H9 (cell line): ENCODE measurements at regions not wholly inside any gene's neighbourhood (a gene's known extent, or its start where the extent isn't known, plus 50 kb on each side); places are given as distances from the start of the nearest gene placed in this dataset.

Experiments used
- DNase-seq: peaks from one replicate; pipeline ENCODE4 v3.0.0-alpha.2; 2017
- H2AFZ ChIP-seq: one replicate; pipeline ENCODE4 v1.6.1; 2013; ENCODE audit warnings: mild to moderate bottlenecking, low read length, control low read depth, moderate library complexity
- H2AK5ac ChIP-seq: 2 replicates; pipeline ENCODE4 v1.6.1; 2013; ENCODE audit warnings: low read length, control low read depth, mixed read lengths; ENCODE audit not compliant: insufficient read length
- H2BK120ac ChIP-seq: one replicate; pipeline ENCODE4 v1.6.1; 2013; ENCODE audit warnings: low read depth, mild to moderate bottlenecking, low read length, control low read depth, inconsistent platforms; ENCODE audit not compliant: poor library complexity, severe bottlenecking
- H2BK12ac ChIP-seq: 2 replicates; pipeline ENCODE4 v1.6.1; 2013; ENCODE audit warnings: low read length, control low read depth, mixed read lengths, low read depth; ENCODE audit not compliant: insufficient read length
- H2BK15ac ChIP-seq: 2 replicates; pipeline ENCODE4 v1.6.1; 2013; ENCODE audit warnings: low read depth, low read length, control low read depth
- H2BK20ac ChIP-seq: one replicate; pipeline ENCODE4 v1.6.1; 2013; ENCODE audit warnings: low read depth, mild to moderate bottlenecking, low read length, control low read depth, inconsistent platforms; ENCODE audit not compliant: poor library complexity, severe bottlenecking
- H2BK5ac ChIP-seq: 2 replicates; pipeline ENCODE4 v1.6.1; 2013; ENCODE audit warnings: low read length, control low read depth, mixed read lengths; ENCODE audit not compliant: insufficient read length
- H3K14ac ChIP-seq: 2 replicates; pipeline ENCODE4 v1.6.1; 2013; ENCODE audit warnings: low read length, control low read depth; ENCODE audit not compliant: insufficient read depth
- H3K18ac ChIP-seq: 2 replicates; pipeline ENCODE4 v1.6.1; 2013; ENCODE audit warnings: low read depth, mild to moderate bottlenecking, mixed read lengths, low read length, control low read depth; ENCODE audit not compliant: insufficient read length
- H3K23ac ChIP-seq: 2 replicates; pipeline ENCODE4 v1.6.1; 2013; ENCODE audit warnings: low read length, control low read depth, mixed read lengths, low read depth; ENCODE audit not compliant: insufficient read length
- H3K23me2 ChIP-seq: 2 replicates; pipeline ENCODE4 v1.6.1; 2013; ENCODE audit warnings: low read depth, mild to moderate bottlenecking, mixed read lengths, low read length, control low read depth; ENCODE audit not compliant: insufficient read length, poor library complexity, severe bottlenecking
- H3K27ac ChIP-seq: 2 replicates; pipeline ENCODE4 v1.5.1; 2013; ENCODE audit warnings: low read length, control low read depth, mixed read lengths, low read depth; ENCODE audit not compliant: insufficient read length
- H3K27me3 ChIP-seq: 2 replicates; pipeline ENCODE4 v1.6.1; 2013; ENCODE audit warnings: low read length, control low read depth, inconsistent platforms; ENCODE audit not compliant: insufficient read depth
- H3K4ac ChIP-seq: 2 replicates; pipeline ENCODE4 v1.6.1; 2013; ENCODE audit warnings: low read depth, mild to moderate bottlenecking, control low read depth, inconsistent platforms, low read length, moderate library complexity
- H3K4me1 ChIP-seq: 2 replicates; pipeline ENCODE4 v1.6.1; 2013; ENCODE audit warnings: low read length, control low read depth, inconsistent platforms; ENCODE audit not compliant: insufficient read depth
- H3K4me2 ChIP-seq: 2 replicates; pipeline ENCODE4 v1.6.1; 2013; ENCODE audit warnings: low read length, control low read depth, mixed read lengths; ENCODE audit not compliant: insufficient read length, insufficient read depth
- H3K56ac ChIP-seq: 2 replicates; pipeline ENCODE4 v1.6.1; 2013; ENCODE audit warnings: low read depth, mild to moderate bottlenecking, mixed read lengths, low read length, control low read depth; ENCODE audit not compliant: insufficient read length
- H3K79me1 ChIP-seq: 2 replicates; pipeline ENCODE4 v1.6.1; 2013; ENCODE audit warnings: low read depth, mild to moderate bottlenecking, moderate library complexity, low read length, control low read depth, inconsistent platforms; ENCODE audit not compliant: insufficient read depth, poor library complexity, severe bottlenecking
- H3K79me2 ChIP-seq: 2 replicates; pipeline ENCODE4 v1.6.1; 2013; ENCODE audit warnings: low read length, control low read depth, inconsistent platforms; ENCODE audit not compliant: insufficient read depth
- H3K9ac ChIP-seq: 2 replicates; pipeline ENCODE4 v1.6.1; 2013; ENCODE audit warnings: low read length, control low read depth, mixed read lengths; ENCODE audit not compliant: insufficient read length; ENCODE audit errors: extremely low read depth
- H3K9me3 ChIP-seq: one replicate; pipeline ENCODE4 v1.6.1; 2013; ENCODE audit warnings: low read depth, low read length, inconsistent platforms; ENCODE audit not compliant: control insufficient read depth
- H3T11ph ChIP-seq: one replicate; pipeline ENCODE4 v1.6.1; 2013; ENCODE audit warnings: mild to moderate bottlenecking, low read length, control low read depth, inconsistent platforms
- H4K20me1 ChIP-seq: one replicate; pipeline ENCODE4 v1.6.1; 2013; ENCODE audit not compliant: control insufficient read depth, insufficient read length, insufficient read depth
- H4K5ac ChIP-seq: 2 replicates; pipeline ENCODE4 v1.6.1; 2013; ENCODE audit warnings: low read depth, mild to moderate bottlenecking, mixed read lengths, low read length, control low read depth; ENCODE audit not compliant: insufficient read length
- H4K8ac ChIP-seq: replicated peaks from 2 replicates; pipeline ENCODE4 v1.6.1; 2013; ENCODE audit warnings: low read length, control low read depth, mixed read lengths, low read depth; ENCODE audit not compliant: insufficient read length
- H4K91ac ChIP-seq: 2 replicates; pipeline ENCODE4 v1.6.1; 2013; ENCODE audit warnings: low read depth, mild to moderate bottlenecking, moderate library complexity, mixed read lengths, low read length, control low read depth; ENCODE audit not compliant: insufficient read length
- H3K27ac Mint-ChIP-seq, 3 experiments: 2 replicates in 2 of 3; 3 replicates in 1 of 3; pipeline ENCODE4 v1.8.0; 2020 to 2021; ENCODE audit warnings: mixed read lengths in 3 of 3, mild to moderate bottlenecking in 1 of 3, moderate library complexity in 1 of 3
- H3K27me3 Mint-ChIP-seq: 2 replicates; pipeline ENCODE4 v1.8.0; 2021; ENCODE audit warnings: low read depth, mild to moderate bottlenecking, moderate library complexity, mixed read lengths
- H3K36me3 Mint-ChIP-seq, 3 experiments: 2 replicates in 2 of 3; 3 replicates in 1 of 3; pipeline ENCODE4 v1.8.0; 2020 to 2021; ENCODE audit warnings: low read depth in 3 of 3, mixed read lengths in 3 of 3; ENCODE audit not compliant: insufficient read depth in 1 of 3
- H3K4me1 Mint-ChIP-seq, 2 experiments: 2 replicates each; pipeline ENCODE4 v1.8.0; 2020; ENCODE audit warnings: mixed read lengths in 2 of 2
- H3K4me3 Mint-ChIP-seq, 2 experiments: 2 replicates in 1 of 2; 3 replicates in 1 of 2; pipeline ENCODE4 v1.8.0; 2020 to 2021; ENCODE audit warnings: mild to moderate bottlenecking in 2 of 2, mixed read lengths in 2 of 2, moderate library complexity in 1 of 2
- H3K9me3 Mint-ChIP-seq, 2 experiments: 2 replicates in 1 of 2; 3 replicates in 1 of 2; pipeline ENCODE4 v1.8.0; 2020; ENCODE audit warnings: mild to moderate bottlenecking in 2 of 2, mixed read lengths in 2 of 2, moderate library complexity in 1 of 2
- CTCF ChIP-seq: fragments of 200-600 bp; sonication (generic); conservative IDR thresholded peaks from 3 replicates; pipeline ENCODE4 v1.8.0; 2021; ENCODE audit warnings: antibody characterized with exemption, mild to moderate bottlenecking
- WGBS: extraction: QIAGEN DNeasy Blood & Tissue Kit; methylation state at CpG from one replicate; pipeline ENCODE4 v1.1.7; 2013; ENCODE audit warnings: missing lambda C conversion rate, low lambda C conversion rate, mixed read lengths; ENCODE audit not compliant: insufficient read length; ENCODE audit errors: extremely low coverage; 5-methylcytosine and 5-hydroxymethylcytosine counted together

- H3K4me3 Mint-ChIP-seq = no peak overlapping the region
- peaks cover 33 to 78% of the 10 kb centered on the region in 2 experiments for H3K9me3 Mint-ChIP-seq
- no peak for DNase-seq
- peaks cover 40% of the 10 kb centered on the region for H3K9me3 ChIP-seq
- no peak overlapping the region for H2BK15ac ChIP-seq
- H3K36me3 Mint-ChIP-seq = peaks cover 0 to 12% (median 6%) of the 10 kb centered on the region in 3 experiments; a peak in 6 of 7 replicates
- no peak overlapping the region for H3K27ac Mint-ChIP-seq
- H3K27me3 ChIP-seq = no peaks in the 10 kb centered on the region
- H4K8ac ChIP-seq = no peak overlapping the region
- no peak overlapping the region for H3K9ac ChIP-seq
- no peak overlapping the region for H3K27ac ChIP-seq
- H3K56ac ChIP-seq = no peak overlapping the region
- H3K23ac ChIP-seq = no peak overlapping the region
- H2BK12ac ChIP-seq = no peak overlapping the region
- H2AK5ac ChIP-seq = no peak overlapping the region
- H3K79me1 ChIP-seq = no peaks in the 10 kb centered on the region
- no peak overlapping the region for H3K4me2 ChIP-seq
- no peaks in the 10 kb centered on the region for H4K20me1 ChIP-seq
- WGBS = no CpG with 5 or more reads among the region's 1 CpG
- H4K91ac ChIP-seq = no peak overlapping the region
- H4K5ac ChIP-seq = no peak overlapping the region
- no peaks in the 10 kb centered on the region for H3K79me2 ChIP-seq
- H2BK20ac ChIP-seq = no peak overlapping the region
- H2BK120ac ChIP-seq = no peak overlapping the region
- H3K23me2 ChIP-seq = no peaks in the 10 kb centered on the region
- no peak overlapping the region for H3K14ac ChIP-seq
- no peak overlapping the region for H2BK5ac ChIP-seq
- H3K4me1 Mint-ChIP-seq = peaks cover 0 to 2% of the 10 kb centered on the region in 2 experiments; a peak in 1 of 4 replicates
- H3K27me3 Mint-ChIP-seq = no peaks in the 10 kb centered on the region; the same call in 1 of the 2 replicates
- H3K4me1 ChIP-seq = no peaks in the 10 kb centered on the region
- no peak overlapping the region for H3K4ac ChIP-seq
- no peak for TF ChIP-seq CTCF
- no peak overlapping the region for H3K18ac ChIP-seq
- no peak overlapping the region for H3T11ph ChIP-seq
- H2AFZ ChIP-seq = no peak overlapping the region
Observed at GRCh38 chrX:122816288-122816687, 367.8 kb upstream of the GRIA3 start.
